DMS53 treated with DMSO at 0.1 percent for 48 hours (cell line): ENCODE measurements at regions not wholly inside any gene's neighbourhood (a gene's known extent, or its start where the extent isn't known, plus 50 kb on each side); places are given as distances from the start of the nearest gene placed in this dataset.

Source experiments
- DNase-seq: peaks from one replicate; lab custom pipeline; 2025; ENCODE audit not compliant: unreplicated experiment; lab: John Stamatoyannopoulos, UW

GRCh38 chr3:83734656-83735055 is 1224.1 kb upstream of the CADM2 start:
- no peak for DNase-seq

DNA sequence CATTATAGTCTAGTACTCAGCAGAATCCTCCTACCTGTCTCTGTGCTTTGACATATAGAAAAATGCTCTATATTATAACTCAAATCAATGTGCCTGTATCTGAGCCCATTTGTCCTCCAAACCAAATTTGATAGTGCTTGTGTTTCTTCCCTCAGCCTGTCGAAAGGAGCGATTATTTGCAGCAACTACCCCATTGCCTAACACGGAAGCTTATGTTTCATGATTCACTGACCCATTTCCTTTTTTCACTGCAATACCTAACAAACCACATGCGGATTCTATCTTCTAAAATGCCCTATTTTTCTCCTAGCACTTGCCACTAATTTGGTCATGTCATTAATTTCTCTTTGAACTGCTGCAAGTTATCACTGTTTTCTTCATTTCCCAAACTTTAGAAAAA is 1220.6 kb upstream of the CADM2 start:
- no peak for DNase-seq

DNA sequence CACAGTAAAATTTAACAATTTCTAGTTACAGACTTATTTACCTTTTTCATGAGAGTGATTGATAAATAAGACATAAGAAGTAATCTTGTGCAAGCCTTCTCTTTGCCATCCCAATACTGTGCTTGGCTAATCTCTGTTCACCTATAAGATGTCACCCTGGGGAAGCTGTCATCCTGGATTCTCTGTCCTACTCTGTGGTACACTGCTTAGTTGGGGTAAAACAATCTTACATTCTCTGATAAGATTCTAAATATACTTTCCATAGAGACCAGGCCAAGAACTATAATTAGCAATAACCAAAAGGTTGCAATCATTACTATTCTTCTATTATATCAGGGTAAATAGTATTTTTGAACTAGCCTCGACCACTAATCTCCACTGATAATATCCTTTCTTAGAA is 1218.3 kb upstream of the CADM2 start:
- no peak for DNase-seq

- DNase-seq: no peak
Observed at GRCh38 chr3:83765956-83766355, 1192.8 kb upstream of the CADM2 start.

- DNase-seq: no peak
Observed at GRCh38 chr3:83769791-83770663, 1188.8 kb upstream of the CADM2 start.

DNA sequence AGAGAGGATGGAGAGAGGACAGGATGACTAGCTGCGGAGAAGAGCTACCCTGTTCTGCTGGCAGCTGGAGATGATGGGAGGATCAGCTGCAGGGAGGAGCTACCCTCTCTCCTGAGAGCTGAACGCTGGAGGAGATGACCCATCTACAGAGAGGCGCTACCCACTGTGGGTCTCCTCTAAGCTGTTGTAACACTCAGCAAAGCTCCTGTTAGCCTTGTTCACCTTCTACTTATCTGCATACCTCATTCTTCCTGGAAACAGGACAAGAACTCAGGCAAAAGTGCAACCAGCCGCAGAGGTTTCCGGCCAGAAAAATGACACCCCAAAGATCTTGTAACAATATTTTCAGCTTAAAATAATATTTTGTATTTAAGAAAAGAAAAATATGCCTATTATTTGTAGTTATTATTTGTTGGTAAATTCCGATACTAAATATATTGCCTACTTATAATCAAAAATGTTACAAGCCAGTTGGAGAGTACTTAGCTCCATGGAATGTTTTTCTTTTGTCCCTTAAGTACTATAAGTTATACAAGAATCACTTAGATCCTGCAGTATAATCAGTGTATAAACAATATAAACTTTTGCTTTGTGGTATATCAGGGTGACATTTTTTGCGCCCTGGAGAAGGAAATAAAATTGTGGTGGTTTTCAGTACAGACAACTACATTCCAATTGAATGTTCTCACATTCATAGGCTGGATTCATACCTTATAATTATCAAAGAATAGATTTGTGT is 1188.0 kb upstream of the CADM2 start:
- DNase-seq: no peak

- DNase-seq: no peak
Observed at GRCh38 chr3:83802801-83803200, 1156.0 kb upstream of the CADM2 start.

DNA sequence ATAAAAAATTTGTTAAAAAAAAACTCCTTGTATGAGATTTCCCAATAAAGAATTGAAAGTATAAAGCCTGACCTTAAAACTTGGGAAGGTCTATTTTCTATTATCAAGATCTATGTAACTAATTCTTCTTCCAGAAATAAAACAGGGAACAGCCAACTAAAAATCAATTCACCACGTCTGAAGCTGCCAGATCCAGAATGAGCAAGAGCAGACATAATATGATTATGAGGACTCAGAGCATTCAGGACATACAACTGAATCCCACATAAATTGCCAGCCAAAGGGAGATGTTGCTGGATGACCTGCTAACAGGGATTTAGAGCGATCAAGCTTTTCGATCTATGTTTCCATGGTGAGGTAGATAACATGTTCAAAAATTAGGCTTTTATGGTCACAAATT is 1151.3 kb upstream of the CADM2 start:
- no peak for DNase-seq

GRCh38 chr3:83813176-83813575 is 1145.6 kb upstream of the CADM2 start:
- no peak for DNase-seq

- DNase-seq: no peak
Observed at GRCh38 chr3:83816653-83817052, 1142.1 kb upstream of the CADM2 start.

- no peak for DNase-seq
Observed at GRCh38 chr3:83821506-83821905, 1137.3 kb upstream of the CADM2 start.

DNA sequence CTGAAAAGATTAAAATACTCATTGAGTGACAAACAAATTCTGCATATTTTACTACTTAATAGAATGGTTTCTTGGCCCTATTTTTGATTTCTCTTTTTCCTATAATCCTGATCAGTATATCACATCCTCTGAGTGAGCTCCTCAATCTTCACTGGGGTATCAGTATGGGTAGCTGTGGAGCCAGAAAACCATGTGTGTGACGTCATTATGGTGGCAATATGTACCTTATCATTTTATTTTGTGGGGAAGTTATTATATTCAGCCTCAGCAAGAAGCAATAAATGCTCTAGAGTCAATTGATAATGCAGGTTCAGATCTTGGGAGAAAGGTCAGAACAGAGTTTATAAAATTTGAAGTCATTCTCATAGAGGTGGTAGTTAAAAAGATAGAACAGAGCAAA is 1135.7 kb upstream of the CADM2 start:
- no peak for DNase-seq

DNA sequence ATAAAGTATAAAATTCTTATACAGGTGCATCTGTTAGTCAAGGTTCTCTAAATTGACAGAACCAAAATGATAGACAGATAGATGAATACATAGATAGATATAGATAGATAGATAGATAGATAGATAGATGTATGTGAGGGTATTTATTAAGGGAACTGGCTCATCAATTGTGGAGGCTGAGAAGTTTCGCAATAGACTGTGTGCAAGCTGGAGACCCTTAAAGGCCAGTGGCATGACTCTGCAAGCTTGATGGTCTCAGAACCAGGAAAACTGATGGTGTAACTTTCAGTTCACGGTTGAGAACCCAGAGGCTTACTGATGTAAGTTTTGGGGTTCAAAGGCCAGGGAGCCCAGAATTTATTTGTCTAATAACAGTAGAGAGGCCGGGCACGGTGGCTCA is 1123.7 kb upstream of the CADM2 start:
- no peak for DNase-seq

GRCh38 chr3:83842511-83842910 is 1116.3 kb upstream of the CADM2 start:
- DNase-seq: no peak

DNA sequence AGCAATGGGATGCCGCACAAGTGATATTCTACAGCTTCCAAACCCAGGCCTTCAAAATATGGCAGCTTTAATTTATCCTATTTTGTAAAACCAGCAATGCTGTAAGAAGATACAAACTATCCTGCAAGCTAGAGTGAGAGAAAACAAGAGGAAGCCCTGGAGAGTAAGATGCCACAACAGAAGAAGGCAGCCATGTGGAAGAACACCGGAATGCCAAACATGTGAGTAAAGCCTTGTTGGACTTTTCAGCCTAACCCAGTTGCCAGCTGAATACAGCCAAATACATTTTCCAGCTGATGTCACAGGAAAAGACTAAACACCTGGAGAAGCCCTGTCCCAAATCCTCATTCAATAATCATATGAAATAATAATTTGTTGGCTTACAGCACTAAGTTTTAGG is 1115.1 kb upstream of the CADM2 start:
- DNase-seq: no peak

- no peak for DNase-seq
Observed at GRCh38 chr3:83849106-83849730, 1109.6 kb upstream of the CADM2 start.

DNA sequence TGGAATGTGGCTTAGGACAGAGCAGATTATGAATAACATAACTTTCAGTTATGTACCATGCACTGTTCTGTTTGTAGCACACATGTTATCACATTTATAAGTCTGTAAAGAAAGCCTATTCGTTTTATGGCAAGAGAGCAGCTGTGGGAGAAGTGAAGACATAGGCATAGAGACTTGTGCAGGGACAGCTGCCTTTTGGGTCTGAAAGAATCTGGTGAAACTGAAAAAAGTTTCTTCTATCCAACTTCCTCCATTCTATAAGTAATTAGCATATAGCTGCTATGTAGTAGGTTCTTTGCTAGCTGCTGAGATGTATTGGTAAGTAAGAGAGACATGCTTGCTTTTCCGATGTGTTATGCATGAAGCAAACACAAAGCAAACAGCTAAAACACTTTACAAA is 1095.4 kb upstream of the CADM2 start:
- DNase-seq: no peak

GRCh38 chr3:83868909-83869567 is 1089.8 kb upstream of the CADM2 start:
- DNase-seq: no peak

DNA sequence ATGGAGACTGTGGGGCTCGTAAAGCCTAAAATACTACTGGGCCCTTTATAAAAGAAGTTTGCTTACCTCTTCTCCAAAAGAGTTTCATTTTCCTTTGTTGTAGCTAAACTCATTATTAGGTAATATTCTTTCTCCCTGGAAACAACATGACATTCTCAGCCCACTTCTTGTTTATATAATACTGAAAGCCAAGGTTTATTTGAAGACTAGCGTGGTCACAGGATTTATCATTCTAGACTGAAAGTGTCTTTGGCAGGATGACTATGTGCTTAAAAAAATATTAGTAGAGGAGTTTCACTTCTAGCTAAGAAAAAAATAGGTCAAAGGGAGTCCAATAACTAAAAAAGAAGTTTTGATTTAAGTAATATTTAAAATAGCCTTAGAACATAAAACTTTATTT is 1085.2 kb upstream of the CADM2 start:
- no peak for DNase-seq

- no peak for DNase-seq
Observed at GRCh38 chr3:83877910-83878309, 1080.9 kb upstream of the CADM2 start.

DNA sequence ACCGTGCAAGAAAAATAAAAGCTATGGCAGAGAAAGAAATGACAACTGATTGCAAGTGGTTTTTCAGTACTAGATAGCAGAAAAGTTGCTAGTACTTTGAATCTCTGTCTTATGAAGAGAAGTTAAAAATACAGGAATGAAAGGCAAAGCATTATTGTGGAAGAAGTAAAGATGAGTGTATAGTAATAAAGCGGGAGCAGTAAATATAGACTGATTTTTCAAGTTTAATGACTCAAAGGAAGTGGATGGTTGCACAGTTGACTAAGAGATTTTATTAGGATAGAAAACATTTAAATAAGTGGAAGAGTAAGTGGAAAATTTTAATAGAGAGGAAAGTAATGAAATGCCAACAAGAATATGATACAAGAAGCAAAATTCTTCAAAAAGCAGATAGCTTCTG is 1076.1 kb upstream of the CADM2 start:
- no peak for DNase-seq
